ENCODE measurements at regions not wholly inside any gene's neighbourhood (a gene's known extent, or its start where the extent isn't known, plus 50 kb on each side); places are given as distances from the start of the nearest gene placed in this dataset.

GRCh38 chr2:155200753-155201152, 502.3 kb downstream of the KCNJ3 start:
- no peaks in the 10 kb centered on the region for H3K4me1 ChIP-seq
- no peak overlapping the region for H3K27ac ChIP-seq
- no peak overlapping the region for H3K4me3 ChIP-seq
- no peaks in the 10 kb centered on the region for H3K36me3 ChIP-seq
- ATAC-seq: no peak
- no peaks in the 10 kb centered on the region for H3K27me3 ChIP-seq
- TF ChIP-seq POLR2A (IDR thresholded peaks at IDR 0.05) (no peak), POLR2AphosphoS5 (IDR thresholded peaks at IDR 0.05) (no peak), CTCF (IDR thresholded peaks at IDR 0.05) (no peak), EP300 (IDR thresholded peaks at IDR 0.05) (no peak)
- no peaks in the 10 kb centered on the region for H3K9me3 ChIP-seq

- TF ChIP-seq EP300 (IDR thresholded peaks at IDR 0.05): no peak
These were observed 491.8 kb downstream of the KCNJ3 start for GRCh38 chr2:155190342-155190741.

GRCh38 chr2:155178921-155179320, 480.4 kb downstream of the KCNJ3 start:
- no peak overlapping the region for H3K27ac ChIP-seq
- H3K4me1 ChIP-seq: no peaks in the 10 kb centered on the region
- WGBS, 2 donors (ENCODE audit: low coverage in 1 of 2): 66 to 76% methylated on average over 3 of the region's 3 CpGs
- no peak overlapping the region for H3K4me3 ChIP-seq
- TF ChIP-seq POLR2A (IDR thresholded peaks at IDR 0.05): no peak
- TF ChIP-seq EP300 (IDR thresholded peaks at IDR 0.05): no peak
- no peak for TF ChIP-seq POLR2AphosphoS5 (IDR thresholded peaks at IDR 0.05)
- TF ChIP-seq CTCF (IDR thresholded peaks at IDR 0.05): no peak
- H3K9me3 ChIP-seq: peaks cover 0 to 6% (median 0%) of the 10 kb centered on the region in 3 donors
- no peak for ATAC-seq
- H3K27me3 ChIP-seq: no peaks in the 10 kb centered on the region
- H3K36me3 ChIP-seq: no peaks in the 10 kb centered on the region

More at GRCh38 chr2:155190342-155190741, 491.8 kb downstream of the KCNJ3 start:
- Histone ChIP-seq H3K27ac (no peak overlapping the region), H3K4me1 (no peaks in the 10 kb centered on the region), H3K9me3 (no peaks in the 10 kb centered on the region), H3K27me3 (no peaks in the 10 kb centered on the region), H3K36me3 (no peaks in the 10 kb centered on the region), H3K4me3 (no peak overlapping the region)
- no peak for ATAC-seq

- TF ChIP-seq POLR2A (IDR thresholded peaks at IDR 0.05) (no peak), EP300 (IDR thresholded peaks at IDR 0.05) (no peak)
- whole genome bisulfite sequencing, 2 donors (ENCODE audit: low coverage in 1 of 2): 80 to 86% methylated on average over 1 of the region's 1 CpG
- no peaks in the 10 kb centered on the region for H3K36me3 ChIP-seq
- no peak for ATAC-seq
- H3K9me3 ChIP-seq: peaks cover 0 to 6% (median 0%) of the 10 kb centered on the region in 3 donors
- no peak overlapping the region for H3K27ac ChIP-seq
- no peaks in the 10 kb centered on the region for H3K4me1 ChIP-seq
- H3K27me3 ChIP-seq: no peaks in the 10 kb centered on the region
- H3K4me3 ChIP-seq: no peak overlapping the region
These were observed 477.9 kb downstream of the KCNJ3 start for GRCh38 chr2:155176345-155176744.

GRCh38 chr2:155169317-155169716, 470.8 kb downstream of the KCNJ3 start:
- no peak for TF ChIP-seq POLR2A (IDR thresholded peaks at IDR 0.05)
- TF ChIP-seq CTCF (IDR thresholded peaks at IDR 0.05): no peak
- no peak overlapping the region for H3K27ac ChIP-seq
- H3K27me3 ChIP-seq: no peaks in the 10 kb centered on the region
- H3K9me3 ChIP-seq: no peaks in the 10 kb centered on the region
- no peaks in the 10 kb centered on the region for H3K36me3 ChIP-seq
- H3K4me1 ChIP-seq: no peaks in the 10 kb centered on the region
- H3K4me3 ChIP-seq: no peak overlapping the region
- no peak for ATAC-seq
- whole genome bisulfite sequencing, 2 donors (ENCODE audit: low coverage in 1 of 2): 75 to 77% methylated on average over 3 to 5 of the region's 5 CpGs

GRCh38 chr2:155162494-155162893, 464.0 kb downstream of the KCNJ3 start:
- no peaks in the 10 kb centered on the region for H3K36me3 ChIP-seq
- no peak for ATAC-seq
- H3K27me3 ChIP-seq: no peaks in the 10 kb centered on the region
- no peak overlapping the region for H3K4me3 ChIP-seq
- no peak for TF ChIP-seq POLR2AphosphoS5 (IDR thresholded peaks at IDR 0.05)
- TF ChIP-seq EP300 (IDR thresholded peaks at IDR 0.05): no peak
- no peak for TF ChIP-seq CTCF (IDR thresholded peaks at IDR 0.05)
- no peak for TF ChIP-seq POLR2A (IDR thresholded peaks at IDR 0.05)
- 100% methylated on average over 1 of the region's 1 CpG for WGBS, 2 donors (ENCODE audit: low coverage in 1 of 2)
- no peaks in the 10 kb centered on the region for H3K9me3 ChIP-seq
- H3K27ac ChIP-seq: no peak overlapping the region
- no peaks in the 10 kb centered on the region for H3K4me1 ChIP-seq

Measured in gastroesophageal sphincter (tissue), 4 donors.